GM12878 (cell line): ENCODE measurements at regions not wholly inside any gene's neighbourhood (a gene's known extent, or its start where the extent isn't known, plus 50 kb on each side); places are given as distances from the start of the nearest gene placed in this dataset.

Source experiments
- ATAC-seq: fragments of 200-7000 bp; cut with Tn5 transposase; 3 replicates; pipeline ENCODE4 v1.9.1; 2020; ENCODE audit warnings: mild to moderate bottlenecking, moderate library complexity
- BruUV-seq: library from RNA; stranded (reverse); fragments of 400-500 nt; replicated peaks from 2 replicates; lab custom pipeline; 2021; lab: Mats Ljungman, UMichigan
- CTCF ChIA-PET: fragments of 300-600 bp; sonication (Branson Sonifier 250); formaldehyde crosslinking; extraction: SDS; loops from one replicate; lab custom pipeline; 2021; ENCODE audit warnings: inconsistent platforms; lab: Yijun Ruan, JAX
- POLR2A ChIA-PET: fragments of 350-600 bp; formaldehyde crosslinking; extraction: SDS; loops from one replicate; lab custom pipeline; 2021; ENCODE audit warnings: inconsistent platforms; lab: Charles Lee
- RAD21 ChIA-PET: fragments of 300-600 bp; sonication (Branson Sonifier 250); formaldehyde crosslinking; loops from one replicate; lab custom pipeline; 2023; ENCODE audit warnings: antibody characterized with exemption; ENCODE audit not compliant: unreplicated experiment; lab: Charles Lee
- SMC1A ChIA-PET: fragments of 300-600 bp; sonication (Branson Sonifier 250); formaldehyde crosslinking; loops from one replicate; lab custom pipeline; 2023; ENCODE audit not compliant: unreplicated experiment, uncharacterized antibody; lab: Charles Lee
- DNase-seq: peaks from one replicate; pipeline ENCODE4 v3.0.0-alpha.2; 2011; ENCODE audit warnings: low read depth, low spot score
- FAIRE-seq: peaks from 3 replicates; lab custom pipeline; 2011; peaks lifted over from hg19 to GRCh38; lab: Jason Lieb, UNC
- H2AFZ ChIP-seq: 2 replicates; pipeline ENCODE4 v1.6.0; 2011; ENCODE audit warnings: low read depth, low read length, control low read depth; ENCODE audit not compliant: control insufficient read depth
- H3K27ac ChIP-seq: 2 replicates; pipeline ENCODE4 v1.5.1; 2011; ENCODE audit warnings: control low read depth; ENCODE audit not compliant: control insufficient read depth, insufficient read depth
- H3K27me3 ChIP-seq, 2 experiments: replicated peaks in 1 of 2; 2 replicates each; pipeline versions ENCODE4 v1.6.0 to v1.6.1; 2011; ENCODE audit warnings: low read length in 1 of 2; ENCODE audit not compliant: control insufficient read depth in 2 of 2, insufficient read depth in 2 of 2
- H3K36me3 ChIP-seq, 2 experiments: 2 replicates each; pipeline ENCODE4 v1.5.1; 2011; ENCODE audit warnings: low read length in 1 of 2; ENCODE audit not compliant: control insufficient read depth in 2 of 2, insufficient read depth in 2 of 2
- H3K4me1 ChIP-seq: 2 replicates; pipeline ENCODE4 v1.6.1; 2011; ENCODE audit warnings: mild to moderate bottlenecking, low read length, moderate library complexity, mixed read lengths; ENCODE audit not compliant: control insufficient read depth, insufficient read depth
- H3K4me2 ChIP-seq: 2 replicates; pipeline ENCODE4 v1.6.0; 2011; ENCODE audit warnings: control low read depth; ENCODE audit not compliant: control insufficient read depth, insufficient read depth
- H3K4me3 ChIP-seq: fragments of 200-600 bp; sonication (generic); 2 replicates; pipeline ENCODE4 v1.5.1; 2016
- H3K79me2 ChIP-seq: 2 replicates; pipeline ENCODE4 v1.6.0; 2011; ENCODE audit warnings: low read length; ENCODE audit not compliant: control insufficient read depth, insufficient read depth
- H3K9ac ChIP-seq: 2 replicates; pipeline ENCODE4 v1.8.0; 2011; ENCODE audit warnings: low read length, control low read depth, mixed read lengths; ENCODE audit not compliant: control insufficient read depth, insufficient read depth
- H3K9me3 ChIP-seq: replicated peaks from 3 replicates; pipeline ENCODE4 v1.5.1; 2011; ENCODE audit warnings: mild to moderate bottlenecking, low read length; ENCODE audit not compliant: control insufficient read depth, insufficient read depth
- H4K20me1 ChIP-seq: 2 replicates; pipeline ENCODE4 v1.6.0; 2011; ENCODE audit not compliant: control insufficient read depth, insufficient read depth
- CHD2 ChIP-seq: IDR thresholded peaks from 2 replicates; pipeline ENCODE4 v1.6.1; 2011; ENCODE audit warnings: low read depth, low read length, improper control_type of control experiment, borderline replicate concordance
- CTCF ChIP-seq, 3 experiments: IDR thresholded peaks in 2 of 3; conservative IDR thresholded peaks in 1 of 3; 2 replicates each; pipeline ENCODE4 v1.5.1; 2011; ENCODE audit warnings: low read depth in 3 of 3, low read length in 3 of 3, mild to moderate bottlenecking in 3 of 3, control low read depth in 2 of 3, moderate library complexity in 2 of 3, inconsistent platforms in 1 of 3, mixed read lengths in 1 of 3; ENCODE audit not compliant: control insufficient read depth in 2 of 3, insufficient read depth in 1 of 3; ENCODE audit errors: extremely low read depth in 1 of 3
- EP300 ChIP-seq, 2 experiments: fragments of 150-350 bp in 1 of 2; IDR thresholded peaks; 2 replicates each; pipeline ENCODE4 v1.6.1; 2011 to 2012; ENCODE audit warnings: low read depth in 2 of 2, low read length in 2 of 2, borderline replicate concordance in 1 of 2, improper control_type of control experiment in 1 of 2, inconsistent platforms in 1 of 2; ENCODE audit not compliant: control insufficient read depth in 1 of 2
- FOS ChIP-seq: IDR thresholded peaks from 3 replicates; pipeline ENCODE4 v1.6.1; 2011; ENCODE audit warnings: borderline replicate concordance; ENCODE audit not compliant: insufficient read length; ENCODE audit errors: extremely low read depth
- HSF1 ChIP-seq: fragments of 150-350 bp; IDR thresholded peaks from 2 replicates; pipeline ENCODE4 v1.6.1; 2014; ENCODE audit warnings: mild to moderate bottlenecking, low read depth, low read length
- MTA3 ChIP-seq: IDR thresholded peaks from 2 replicates; pipeline ENCODE4 v1.6.1; 2012; ENCODE audit warnings: low read length, inconsistent platforms, borderline replicate concordance
- NBN ChIP-seq: fragments of 450-650 bp; IDR thresholded peaks from 2 replicates; pipeline ENCODE4 v1.6.1; 2016
- POLR2A ChIP-seq: IDR thresholded peaks from 2 replicates; pipeline ENCODE4 v1.6.1; 2011; ENCODE audit warnings: low read depth, mild to moderate bottlenecking, low read length
- RFX5 ChIP-seq: IDR thresholded peaks from 2 replicates; pipeline ENCODE4 v1.6.1; 2011; ENCODE audit warnings: low read depth, low read length, improper control_type of control experiment
- SMC3 ChIP-seq: IDR thresholded peaks from 2 replicates; pipeline ENCODE4 v1.6.1; 2011; ENCODE audit warnings: low read length, improper control_type of control experiment, borderline replicate concordance
- ZNF217 ChIP-seq: fragments of 450-650 bp; IDR thresholded peaks from 2 replicates; pipeline ENCODE4 v1.6.1; 2017; ENCODE audit warnings: antibody characterized with exemption, mild to moderate bottlenecking
- WGBS: methylation state at CpG from one replicate; pipeline ENCODE4 v1.1.6; 2016; ENCODE audit warnings: low lambda C conversion rate; ENCODE audit not compliant: insufficient replicate concordance, insufficient coverage; ENCODE audit errors: missing lambda C conversion rate; 5-methylcytosine and 5-hydroxymethylcytosine counted together
- in situ Hi-C: fragments of 300-500 bp; cut with MboI; formaldehyde crosslinking; loops from 9 replicates; pipeline ENCODE4 v1.14.3; 2018; ENCODE audit warnings: mixed read lengths
- intact Hi-C: fragments of 100-400 bp; cut with micrococcal nuclease; formaldehyde crosslinking; loops from one replicate; pipeline ENCODE4 v1.14.2; 2022; ENCODE audit not compliant: unreplicated experiment
- TF ChIP-seq, protein P1 (sequence below): IDR thresholded peaks from 2 replicates; pipeline ENCODE4 v1.6.1; 2012; ENCODE audit warnings: low read depth, low read length, improper control_type of control experiment

GRCh38 chr1:4171480-4172450 lies 271.7 kb upstream of the C1orf174 start (continued):
- TF ChIP-seq FOS = no peak
- TF ChIP-seq POLR2A = no peak
- TF ChIP-seq, protein P1, sequence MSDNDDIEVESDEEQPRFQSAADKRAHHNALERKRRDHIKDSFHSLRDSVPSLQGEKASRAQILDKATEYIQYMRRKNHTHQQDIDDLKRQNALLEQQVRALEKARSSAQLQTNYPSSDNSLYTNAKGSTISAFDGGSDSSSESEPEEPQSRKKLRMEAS = no peak
- no peak for TF ChIP-seq CHD2
- no peak for TF ChIP-seq ZNF217
- TF ChIP-seq, all 136 proteins: peak for 0

- POLR2A ChIA-PET = no interaction called here
- 9% methylated on average over 16 of the region's 16 CpGs for WGBS
Observed at GRCh38 chr1:4172644-4173599, 272.9 kb upstream of the C1orf174 start.

More at GRCh38 chr1:4172644-4173599, 272.9 kb upstream of the C1orf174 start:
- DNase-seq (no peak), FAIRE-seq (no peak), ATAC-seq (no peak)
- ChIA-PET RAD21 (no interaction called here), CTCF (no interaction called here)
- Histone ChIP-seq H3K9me3 (no peaks in the 10 kb centered on the region), H3K79me2 (no peaks in the 10 kb centered on the region), H3K27ac (no peak overlapping the region), H3K4me1 (no peaks in the 10 kb centered on the region), H2AFZ (no peak overlapping the region), H3K9ac (no peak overlapping the region)
- in situ Hi-C loops (no loop called here), intact Hi-C loops (no loop called here)
- TF ChIP-seq SMC3 = 0 out of 2 replicates have a peak, but pooled peaks have one; percentile 4
- TF ChIP-seq CTCF (IDR thresholded peaks at IDR 0.05 in 2 of 3, conservative IDR thresholded peaks at IDR 0.05 in 1 of 3; ENCODE audit: control insufficient read depth in 2 of 3, extremely low read depth in 1 of 3, insufficient read depth in 1 of 3, low read depth in 3 of 3, low read length in 3 of 3) = peak in 1 of 3 experiments; percentile 20; a peak in 1 of 6 replicates
- TF ChIP-seq NBN = no peak
- TF ChIP-seq EP300 (IDR thresholded peaks at IDR 0.05; ENCODE audit: borderline replicate concordance in 1 of 2, control insufficient read depth in 1 of 2, low read depth in 2 of 2, low read length in 2 of 2) = no peak
- TF ChIP-seq MTA3 = no peak
- TF ChIP-seq RFX5 = no peak
- TF ChIP-seq HSF1 = no peak
- TF ChIP-seq, all 136 proteins: peak for 2
- SMC1A ChIA-PET = no interaction called here
- no TSS peak for BruUV-seq
- Histone ChIP-seq H3K36me3 (no peaks in the 10 kb centered on the region), H3K27me3 (no peaks in the 10 kb centered on the region), H3K4me2 (no peak overlapping the region), H4K20me1 (no peaks in the 10 kb centered on the region), H3K4me3 (no peak overlapping the region)
